ENCODE measurements at regions not wholly inside any gene's neighbourhood (a gene's known extent, or its start where the extent isn't known, plus 50 kb on each side); places are given as distances from the start of the nearest gene placed in this dataset.

- Mint-ChIP-seq H3K4me3 (no peak overlapping the region), H3K36me3 (no peaks in the 10 kb centered on the region), H3K4me1 (peaks cover 4% of the 10 kb centered on the region), H3K27me3 (ENCODE audit: low read depth) (no peaks in the 10 kb centered on the region), H3K9me3 (peaks cover 8% of the 10 kb centered on the region), H3K27ac (no peak overlapping the region)
- TF ChIP-seq CTCF (IDR thresholded peaks at IDR 0.05; ENCODE audit: unreplicated experiment): no peak
- DNase-seq (ENCODE audit: low spot score in 2 of 2, unreplicated experiment in 2 of 2): no peak
Measured at GRCh38 chr18:60053747-60054304, 154.0 kb downstream of the PMAIP1 start.

GRCh38 chr18:60050821-60051220 lies 151.0 kb downstream of the PMAIP1 start:
- DNase-seq (ENCODE audit: low spot score in 2 of 2, unreplicated experiment in 2 of 2): no peak
- H3K4me3 Mint-ChIP-seq: no peak overlapping the region
- no peaks in the 10 kb centered on the region for H3K27me3 Mint-ChIP-seq (ENCODE audit: low read depth)
- peaks cover 4% of the 10 kb centered on the region for H3K4me1 Mint-ChIP-seq
- H3K9me3 Mint-ChIP-seq: peaks cover 5% of the 10 kb centered on the region
- no peaks in the 10 kb centered on the region for H3K36me3 Mint-ChIP-seq
- no peak for TF ChIP-seq CTCF (IDR thresholded peaks at IDR 0.05; ENCODE audit: unreplicated experiment)
- no peak overlapping the region for H3K27ac Mint-ChIP-seq

DNA sequence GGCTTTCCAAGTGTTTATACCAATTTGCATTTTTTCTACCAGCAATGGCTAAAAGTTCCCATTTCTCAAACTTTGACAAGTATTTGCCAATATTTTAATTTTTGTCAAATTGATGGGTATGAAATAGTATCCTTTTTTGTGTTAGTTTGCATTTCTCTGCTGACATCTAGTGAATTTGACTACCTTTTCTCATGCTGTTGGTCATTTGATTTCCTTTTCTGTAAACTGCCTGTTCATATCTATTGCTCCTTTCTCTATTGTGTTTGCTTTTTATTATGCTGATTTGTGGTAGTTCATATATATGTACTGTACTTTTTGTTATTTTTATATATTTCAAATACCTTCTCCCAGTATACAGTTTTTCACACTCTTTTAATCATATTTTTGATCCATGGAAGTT lies 149.4 kb downstream of the PMAIP1 start:
- Mint-ChIP-seq H3K27ac (no peak overlapping the region), H3K4me1 (peaks cover 4% of the 10 kb centered on the region), H3K4me3 (no peak overlapping the region), H3K36me3 (no peaks in the 10 kb centered on the region), H3K9me3 (peaks cover 5% of the 10 kb centered on the region), H3K27me3 (ENCODE audit: low read depth) (no peaks in the 10 kb centered on the region)
- no peak for TF ChIP-seq CTCF (IDR thresholded peaks at IDR 0.05; ENCODE audit: unreplicated experiment)
- DNase-seq (ENCODE audit: low spot score in 2 of 2, unreplicated experiment in 2 of 2): no peak

DNA sequence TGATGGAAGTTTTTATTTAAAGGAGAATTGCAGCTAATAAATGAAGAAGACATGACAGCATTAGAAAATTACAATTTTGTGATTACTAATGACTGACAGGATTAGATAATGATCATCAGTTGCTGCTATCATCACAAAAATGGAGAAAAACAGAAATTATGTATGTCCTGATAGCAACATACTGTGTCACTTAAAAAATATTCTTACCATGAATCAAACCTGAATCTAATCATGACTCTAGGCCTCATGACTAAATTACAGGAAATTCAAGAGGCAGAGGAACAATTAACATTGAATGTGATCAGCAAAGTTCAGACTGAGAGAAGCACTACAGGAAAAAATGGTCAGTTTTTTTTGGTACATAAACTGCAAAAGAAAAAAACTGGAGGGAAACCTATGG lies 147.8 kb downstream of the PMAIP1 start:
- no peaks in the 10 kb centered on the region for H3K4me1 Mint-ChIP-seq
- no peak overlapping the region for H3K4me3 Mint-ChIP-seq
- no peak for DNase-seq (ENCODE audit: low spot score in 2 of 2, unreplicated experiment in 2 of 2)
- H3K27me3 Mint-ChIP-seq (ENCODE audit: low read depth): no peaks in the 10 kb centered on the region
- no peak for TF ChIP-seq CTCF (IDR thresholded peaks at IDR 0.05; ENCODE audit: unreplicated experiment)
- peaks cover 5% of the 10 kb centered on the region for H3K9me3 Mint-ChIP-seq
- H3K36me3 Mint-ChIP-seq: no peaks in the 10 kb centered on the region
- H3K27ac Mint-ChIP-seq: no peak overlapping the region

GRCh38 chr18:60044290-60045006 lies 144.7 kb downstream of the PMAIP1 start:
- TF ChIP-seq CTCF (IDR thresholded peaks at IDR 0.05; ENCODE audit: unreplicated experiment): no peak
- Mint-ChIP-seq H3K27ac (no peak overlapping the region), H3K27me3 (ENCODE audit: low read depth) (no peaks in the 10 kb centered on the region)

More at GRCh38 chr18:60044290-60045006, 144.7 kb downstream of the PMAIP1 start:
- H3K36me3 Mint-ChIP-seq: no peaks in the 10 kb centered on the region
- DNase-seq (ENCODE audit: low spot score in 2 of 2, unreplicated experiment in 2 of 2): no peak
- no peak overlapping the region for H3K4me3 Mint-ChIP-seq
- H3K9me3 Mint-ChIP-seq: peaks cover 4% of the 10 kb centered on the region
- H3K4me1 Mint-ChIP-seq: no peaks in the 10 kb centered on the region

Data from mesothelial cell of epicardium (in vitro differentiated cells).